ENCODE measurements at regions not wholly inside any gene's neighbourhood (a gene's known extent, or its start where the extent isn't known, plus 50 kb on each side); places are given as distances from the start of the nearest gene placed in this dataset.

DNA sequence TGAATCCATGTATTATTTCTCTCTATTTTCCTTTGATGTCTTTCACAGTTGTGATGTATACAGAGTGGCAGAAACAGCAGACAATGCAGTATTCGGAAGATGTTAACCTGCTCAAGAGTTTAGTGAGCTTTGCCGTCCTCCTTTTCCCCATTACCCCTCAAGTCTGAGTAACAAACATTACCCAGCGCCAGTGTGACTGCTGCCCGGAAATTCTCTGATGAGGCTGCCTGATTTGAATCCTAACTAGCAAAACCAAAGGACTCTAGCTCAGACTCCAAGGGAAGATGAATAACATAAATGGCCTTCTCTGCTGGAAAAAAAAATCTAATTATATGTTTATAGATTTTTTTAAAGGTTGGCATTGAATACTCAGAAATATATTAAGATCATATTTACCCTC, 247.3 kb upstream of the SOX21 start:
- intact Hi-C loops (cut with DNase I): no loop called here

DNA sequence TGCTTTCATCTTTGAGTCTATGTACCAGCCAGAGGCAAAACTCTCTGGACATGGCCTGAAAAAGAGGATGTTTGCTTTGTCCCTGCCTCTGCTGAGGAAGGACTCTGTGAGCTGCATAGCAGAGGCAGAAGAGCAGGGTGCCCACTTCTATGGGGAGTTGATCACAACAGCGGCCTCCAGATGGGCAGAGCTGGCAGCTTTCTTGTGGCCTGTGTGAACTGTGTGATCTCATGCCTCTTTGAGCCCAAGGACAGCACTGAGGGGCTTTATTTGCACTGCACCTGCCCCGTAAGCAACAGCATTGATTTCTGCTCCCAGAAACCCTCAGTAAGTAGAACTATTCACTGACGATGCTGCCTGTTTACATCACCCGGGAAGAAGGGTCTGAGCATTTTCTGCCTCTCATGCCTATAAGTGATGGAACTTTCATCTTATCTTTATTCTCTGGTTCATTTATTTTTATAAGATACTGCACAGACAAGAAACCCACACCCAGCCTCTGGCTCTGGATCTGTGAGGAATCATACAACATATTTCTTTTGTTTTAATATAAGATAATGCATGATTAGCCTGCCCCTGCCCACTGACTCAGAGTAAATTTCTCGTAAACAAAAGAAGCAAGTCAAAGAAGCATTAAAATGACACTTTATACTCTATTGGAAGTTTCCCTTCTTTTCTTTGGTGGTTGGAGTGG, 244.2 kb upstream of the SOX21 start:
- H3K4me1 ChIP-seq: no peaks in the 10 kb centered on the region
- no peak overlapping the region for H3K27ac ChIP-seq
- intact Hi-C loops (cut with DNase I): no loop called here
- H3K4me3 ChIP-seq: no peak overlapping the region
- H3K9me3 ChIP-seq: no peaks in the 10 kb centered on the region
- WGBS, 2 donors: 57 to 69% methylated on average over 5 of the region's 5 CpGs
- DNase-seq: no peak
- no peaks in the 10 kb centered on the region for H3K36me3 ChIP-seq
- TF ChIP-seq POLR2A (IDR thresholded peaks at IDR 0.05) (no peak), CTCF (IDR thresholded peaks at IDR 0.05) (no peak), EP300 (IDR thresholded peaks at IDR 0.05) (no peak), POLR2AphosphoS5 (IDR thresholded peaks at IDR 0.05) (no peak)
- H3K27me3 ChIP-seq: no peaks in the 10 kb centered on the region

More for the DNA sequence above, 247.3 kb upstream of the SOX21 start:
- no peak overlapping the region for H3K4me3 ChIP-seq
- H3K27ac ChIP-seq: no peak overlapping the region
- TF ChIP-seq POLR2AphosphoS5 (IDR thresholded peaks at IDR 0.05): no peak
- no peak for TF ChIP-seq EP300 (IDR thresholded peaks at IDR 0.05)
- no peak for TF ChIP-seq POLR2A (IDR thresholded peaks at IDR 0.05)
- no peak for TF ChIP-seq CTCF (IDR thresholded peaks at IDR 0.05)
- H3K36me3 ChIP-seq: no peaks in the 10 kb centered on the region
- 81 to 84% methylated on average over 4 of the region's 4 CpGs for WGBS, 2 donors
- no peaks in the 10 kb centered on the region for H3K9me3 ChIP-seq
- no peaks in the 10 kb centered on the region for H3K4me1 ChIP-seq
- no peak for DNase-seq
- peaks cover 0 to 12% (median 0%) of the 10 kb centered on the region in 3 donors for H3K27me3 ChIP-seq

DNA sequence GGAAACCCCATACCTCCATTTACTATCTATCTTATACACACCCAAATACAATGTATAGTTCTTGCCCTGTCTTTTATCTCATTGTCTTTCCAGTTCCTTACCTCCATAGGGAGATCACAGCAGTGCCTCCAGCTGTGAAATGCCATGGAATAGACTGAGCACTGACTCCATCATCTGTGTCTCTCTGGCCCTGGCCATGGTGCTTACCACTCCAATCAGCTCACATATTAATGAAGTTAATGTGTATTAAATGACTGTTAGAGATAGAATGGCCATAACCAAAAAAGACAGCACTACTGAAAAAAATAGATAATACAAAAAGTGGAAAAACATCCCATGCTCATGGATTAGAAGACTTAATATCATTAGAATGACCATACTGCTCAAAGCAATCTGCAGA, 240.4 kb upstream of the SOX21 start:
- intact Hi-C loops (cut with DNase I): no loop called here
- H3K4me1 ChIP-seq: no peaks in the 10 kb centered on the region
- DNase-seq: no peak
- H3K27ac ChIP-seq: no peak overlapping the region
- TF ChIP-seq POLR2AphosphoS5 (IDR thresholded peaks at IDR 0.05) (no peak), POLR2A (IDR thresholded peaks at IDR 0.05) (no peak), CTCF (IDR thresholded peaks at IDR 0.05) (no peak), EP300 (IDR thresholded peaks at IDR 0.05) (no peak)
- no peaks in the 10 kb centered on the region for H3K36me3 ChIP-seq
- no peaks in the 10 kb centered on the region for H3K9me3 ChIP-seq
- H3K27me3 ChIP-seq: no peaks in the 10 kb centered on the region
- H3K4me3 ChIP-seq: no peak overlapping the region

- no peaks in the 10 kb centered on the region for H3K36me3 ChIP-seq
- no peak overlapping the region for H3K4me3 ChIP-seq
- no peak for DNase-seq
- no peak for TF ChIP-seq EP300 (IDR thresholded peaks at IDR 0.05)
- no peak overlapping the region for H3K27ac ChIP-seq
- 63 to 76% methylated on average over 8 of the region's 8 CpGs for WGBS, 2 donors
- H3K4me1 ChIP-seq: no peaks in the 10 kb centered on the region
- H3K27me3 ChIP-seq: no peaks in the 10 kb centered on the region
- intact Hi-C loops (cut with DNase I): no loop called here
- no peaks in the 10 kb centered on the region for H3K9me3 ChIP-seq
These were observed 238.0 kb upstream of the SOX21 start for GRCh38 chr13:94950303-94950702.

DNA sequence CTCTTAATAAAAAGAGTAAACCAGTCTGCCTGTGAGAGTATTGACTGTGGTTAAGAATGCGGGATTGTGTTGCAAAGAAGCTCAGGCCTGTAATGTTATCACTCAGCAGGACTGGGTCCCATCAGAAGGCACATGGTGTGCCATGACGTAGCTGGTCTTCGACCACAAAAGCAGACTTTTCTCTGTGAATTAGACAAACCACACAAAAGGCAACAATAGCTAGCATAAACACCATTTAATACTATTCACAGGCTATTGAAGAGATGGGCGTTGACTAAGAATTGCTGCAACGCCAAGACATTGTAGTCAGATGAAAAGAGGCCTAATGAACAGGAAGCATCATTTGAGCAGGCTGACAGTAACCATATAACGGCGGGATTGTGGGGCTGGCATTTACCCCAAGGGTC, 235.6 kb upstream of the SOX21 start:
- DNase-seq: no peak
- intact Hi-C loops (cut with DNase I): no loop called here
- 75 to 77% methylated on average over 7 of the region's 7 CpGs for WGBS, 2 donors
- Histone ChIP-seq H3K27me3 (no peaks in the 10 kb centered on the region), H3K4me1 (no peaks in the 10 kb centered on the region), H3K9me3 (no peaks in the 10 kb centered on the region), H3K36me3 (no peaks in the 10 kb centered on the region), H3K27ac (no peak overlapping the region), H3K4me3 (no peak overlapping the region)
- TF ChIP-seq CTCF (IDR thresholded peaks at IDR 0.05) (no peak), POLR2A (IDR thresholded peaks at IDR 0.05) (no peak)

Measured in sigmoid colon (tissue), 6 donors.